Stromal cell of bone marrow (primary cell): ENCODE measurements at regions not wholly inside any gene's neighbourhood (a gene's known extent, or its start where the extent isn't known, plus 50 kb on each side); places are given as distances from the start of the nearest gene placed in this dataset.
"Not testable (repeated sequence)": the region's sequence is repeated elsewhere in the genome, so short reads cannot be mapped to it uniquely, and the experiment has no call there.

ENCODE experiments used
- DNase-seq: peaks from one replicate; pipeline ENCODE4 v3.0.0-alpha.2; 2012; ENCODE audit warnings: low read depth

GRCh38 chr12:131659484-131659883, 51.4 kb upstream of the SFSWAP start:
- not testable (repeated sequence) for DNase-seq

GRCh38 chr12:131659976-131660375, 50.9 kb upstream of the SFSWAP start:
- not testable (repeated sequence) for DNase-seq

- not testable (repeated sequence) for DNase-seq
Observed at GRCh38 chr12:131660401-131660800, 50.5 kb upstream of the SFSWAP start.
